Small intestine (tissue), 7 donors: ENCODE measurements at regions not wholly inside any gene's neighbourhood (a gene's known extent, or its start where the extent isn't known, plus 50 kb on each side); places are given as distances from the start of the nearest gene placed in this dataset.

Source experiments
- DNase-seq, 2 donors: peaks; one replicate each; pipeline versions ENCODE4 v3.0.0 to v3.0.0-alpha.2; 2013
- FAIRE-seq: peaks from 2 replicates; lab custom pipeline; 2012; peaks lifted over from hg19 to GRCh38; lab: Jason Lieb, UNC
- H3K27ac ChIP-seq, 3 donors: one replicate each; pipeline ENCODE4 v1.5.1; 2013; ENCODE audit warnings: low read length in 2 of 3, mild to moderate bottlenecking in 2 of 3, control low read depth in 1 of 3, inconsistent platforms in 1 of 3, low read depth in 1 of 3, moderate library complexity in 1 of 3
- H3K27me3 ChIP-seq, 3 donors: one replicate each; pipeline ENCODE4 v1.6.1; 2013; ENCODE audit warnings: low read length in 3 of 3, inconsistent platforms in 1 of 3; ENCODE audit not compliant: control insufficient read depth in 3 of 3, insufficient read depth in 3 of 3
- H3K36me3 ChIP-seq, 3 donors: one replicate each; pipeline ENCODE4 v1.6.1; 2013; ENCODE audit warnings: low read length in 3 of 3, inconsistent platforms in 1 of 3, low read depth in 1 of 3, mild to moderate bottlenecking in 1 of 3, moderate library complexity in 1 of 3; ENCODE audit not compliant: control insufficient read depth in 3 of 3, insufficient read depth in 2 of 3
- H3K4me1 ChIP-seq, 3 donors: one replicate each; pipeline ENCODE4 v1.6.1; 2013; ENCODE audit warnings: low read length in 2 of 3, inconsistent platforms in 1 of 3, low read depth in 1 of 3, mild to moderate bottlenecking in 1 of 3, moderate library complexity in 1 of 3; ENCODE audit not compliant: control insufficient read depth in 3 of 3, insufficient read depth in 2 of 3
- H3K4me3 ChIP-seq, 3 donors: one replicate each; pipeline ENCODE4 v1.5.1; 2013; ENCODE audit warnings: low read length in 3 of 3, control low read depth in 1 of 3, inconsistent platforms in 1 of 3, low read depth in 1 of 3, mild to moderate bottlenecking in 1 of 3, moderate library complexity in 1 of 3
- H3K9me3 ChIP-seq, 2 donors: one replicate each; pipeline ENCODE4 v1.6.1; 2013; ENCODE audit warnings: low read depth in 1 of 2, low read length in 1 of 2; ENCODE audit not compliant: control insufficient read depth in 2 of 2, insufficient read depth in 1 of 2
- WGBS, 3 donors: extraction: QIAGEN DNeasy Blood & Tissue Kit; methylation state at CpG; one replicate each; pipeline ENCODE4 v1.1.7; 2013; 5-methylcytosine and 5-hydroxymethylcytosine counted together
- donor health status: healthy with polysubstance abuse.
- donor health status: control.
- donor health status: control.
- donor health status: Bipolar disorder and iron deficiency.
- donor health status: healthy.

DNA sequence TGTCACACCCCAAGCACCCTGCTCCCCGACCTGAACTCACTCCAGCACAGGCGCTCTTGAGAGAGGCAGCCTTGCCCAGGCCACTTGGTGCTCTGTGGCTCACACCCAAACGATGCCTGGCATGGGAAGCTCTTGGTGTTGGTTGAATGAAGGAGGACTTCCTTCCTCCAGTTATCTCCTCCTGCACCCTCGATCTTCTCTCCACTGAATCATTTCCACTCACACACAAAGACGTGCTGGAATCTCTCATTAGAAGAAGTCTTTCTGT lies 90.5 kb upstream of the TRIM2 start:
- H3K4me3 ChIP-seq = no peak overlapping the region
- FAIRE-seq (no peak), DNase-seq (no peak)
- H3K27me3 ChIP-seq = no peaks in the 10 kb centered on the region
- 74 to 85% (median 78%) methylated on average over 5 of the region's 5 CpGs for WGBS, 3 donors
- no peaks in the 10 kb centered on the region for H3K9me3 ChIP-seq
- H3K4me1 ChIP-seq = peaks cover 0 to 3% (median 0%) of the 10 kb centered on the region in 3 donors
- no peaks in the 10 kb centered on the region for H3K36me3 ChIP-seq
- H3K27ac ChIP-seq = no peak overlapping the region

DNA sequence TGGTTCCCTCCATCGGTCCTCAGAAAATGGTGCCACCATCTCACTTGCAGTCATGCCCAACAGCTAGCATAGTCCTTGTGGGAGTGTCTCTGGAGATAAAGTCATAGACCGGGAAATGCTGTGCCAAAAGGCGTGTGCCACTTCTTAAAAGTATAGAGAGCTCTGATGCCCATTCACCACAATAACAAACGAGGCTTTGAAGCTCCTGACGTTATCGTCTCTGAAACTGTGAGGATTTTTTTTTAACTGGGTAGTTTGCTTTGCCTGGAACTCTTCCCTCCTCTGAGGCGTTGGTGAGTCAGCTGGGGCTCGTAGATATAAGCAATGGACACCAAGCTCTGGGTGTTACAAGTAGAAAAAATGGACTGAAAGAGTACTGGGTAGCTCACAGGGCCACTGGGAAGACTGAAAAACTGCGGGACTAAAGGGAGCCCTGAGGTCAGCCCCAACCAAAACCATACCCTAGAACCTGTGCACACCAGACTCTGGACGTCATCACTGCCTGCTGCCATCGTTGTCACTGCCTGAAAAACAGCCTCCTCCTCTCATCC lies 89.4 kb upstream of the TRIM2 start:
- FAIRE-seq (no peak), DNase-seq (peak in 1 of 2 donors; percentile 46)
- H3K36me3 ChIP-seq = no peaks in the 10 kb centered on the region
- WGBS, 3 donors = 40 to 70% (median 46%) methylated on average over 11 of the region's 11 CpGs
- no peak overlapping the region for H3K4me3 ChIP-seq
- H3K27ac ChIP-seq = no peak overlapping the region
- no peaks in the 10 kb centered on the region for H3K27me3 ChIP-seq
- peaks cover 0 to 3% (median 0%) of the 10 kb centered on the region in 3 donors for H3K4me1 ChIP-seq
- no peaks in the 10 kb centered on the region for H3K9me3 ChIP-seq

DNA sequence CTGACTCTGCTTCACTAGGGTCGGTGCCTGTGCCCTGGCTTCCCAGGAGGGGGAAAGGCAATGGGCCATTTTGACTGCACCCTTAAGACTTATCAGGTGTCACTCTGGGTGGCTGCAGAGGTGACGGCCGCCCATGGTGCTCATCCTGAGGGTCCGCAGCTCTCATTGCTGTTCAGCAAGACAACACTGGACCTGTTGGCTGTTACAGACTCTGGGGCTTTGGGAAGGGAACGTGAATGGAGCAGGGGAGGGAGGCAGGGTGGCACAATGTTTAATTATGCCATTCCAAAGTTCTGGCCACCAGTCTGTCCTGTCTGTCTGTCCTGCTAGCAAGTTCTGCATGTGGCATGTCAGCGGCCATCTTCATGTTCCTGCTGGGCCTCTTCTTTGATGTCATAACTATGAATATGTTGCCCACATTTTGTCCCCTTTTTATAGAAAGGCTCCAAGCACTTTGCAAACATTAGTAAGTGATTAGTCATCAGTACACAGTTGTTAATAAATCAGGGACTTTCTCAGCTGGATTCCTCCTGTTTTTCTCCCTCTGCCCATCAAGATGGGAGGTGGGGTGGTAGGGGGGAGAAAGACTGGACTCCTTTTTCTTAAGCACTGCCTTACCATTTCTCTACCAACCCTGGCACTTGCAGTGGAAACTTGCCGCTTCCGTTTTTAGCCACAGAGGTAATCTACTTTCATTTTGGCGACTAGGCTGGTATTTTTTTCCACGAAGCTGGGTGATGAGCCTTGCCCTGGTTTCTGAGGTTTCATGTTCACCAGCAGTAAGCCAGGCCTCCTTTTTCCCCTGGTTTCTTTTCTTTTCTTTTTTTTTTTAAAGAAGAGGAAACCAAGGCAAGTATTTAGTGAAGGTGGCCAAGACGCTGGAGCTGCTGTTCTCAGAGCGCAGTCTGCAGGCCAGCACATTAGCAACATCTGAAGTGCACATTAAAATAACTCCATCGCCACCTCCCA lies 88.6 kb upstream of the TRIM2 start:
- Histone ChIP-seq H3K9me3 (no peaks in the 10 kb centered on the region), H3K27ac (peak overlapping the region in 1 of 3 donors; percentile 42), H3K4me3 (peak overlapping the region in 1 of 3 donors; percentile 12), H3K36me3 (no peaks in the 10 kb centered on the region), H3K27me3 (no peaks in the 10 kb centered on the region), H3K4me1 (peaks cover 0 to 3% (median 0%) of the 10 kb centered on the region in 3 donors)
- WGBS, 3 donors = 41 to 52% (median 48%) methylated on average over 13 of the region's 13 CpGs
- DNase-seq (peak; percentile 31 to 63), FAIRE-seq (no peak)

DNA sequence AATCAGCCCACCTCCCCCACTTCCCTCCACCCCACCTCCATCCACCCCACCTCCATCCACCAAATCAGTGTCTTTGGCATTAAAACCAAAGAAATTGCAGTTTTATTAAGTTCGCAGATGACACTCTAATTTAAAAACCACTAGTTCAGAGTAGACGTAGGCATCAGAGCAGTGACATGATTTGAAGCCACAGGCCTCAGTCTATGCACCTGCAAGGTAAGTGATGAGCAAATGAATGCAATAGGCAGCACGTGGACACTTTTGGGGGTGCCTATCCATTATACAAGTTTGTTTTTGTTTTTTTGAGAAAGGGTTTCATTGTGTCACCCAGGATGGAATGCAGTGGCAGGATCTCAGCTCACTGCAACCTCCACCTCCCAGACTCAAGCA lies 88.0 kb upstream of the TRIM2 start:
- Histone ChIP-seq H3K9me3 (no peaks in the 10 kb centered on the region), H3K36me3 (no peaks in the 10 kb centered on the region), H3K27me3 (no peaks in the 10 kb centered on the region), H3K4me3 (peak overlapping the region in 1 of 3 donors; percentile 12), H3K27ac (no peak overlapping the region), H3K4me1 (peaks cover 0 to 3% (median 0%) of the 10 kb centered on the region in 3 donors)
- WGBS, 3 donors = 67 to 82% (median 73%) methylated on average over 3 of the region's 3 CpGs
- DNase-seq = no peak
- FAIRE-seq = no peak

DNA sequence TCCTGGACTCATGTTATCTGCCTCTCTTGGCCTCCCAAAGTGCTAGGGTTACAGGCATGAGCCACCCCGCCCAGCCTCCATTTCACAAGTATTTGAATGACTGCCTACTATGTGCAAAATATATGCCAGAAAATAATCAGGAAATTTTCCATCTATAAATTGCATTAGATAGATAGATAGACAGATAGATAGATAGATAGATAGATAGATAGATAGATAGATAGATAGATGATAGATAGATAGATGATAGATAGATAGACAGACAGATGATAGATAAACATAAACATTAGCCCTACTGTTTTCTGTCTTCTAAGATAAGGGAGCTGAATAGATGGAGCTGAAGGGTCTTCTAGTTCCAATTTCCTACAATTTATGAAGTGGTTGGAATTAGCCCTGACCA lies 87.4 kb upstream of the TRIM2 start:
- Histone ChIP-seq H3K9me3 (no peaks in the 10 kb centered on the region), H3K27ac (no peak overlapping the region), H3K36me3 (no peaks in the 10 kb centered on the region), H3K4me1 (peaks cover 0 to 3% (median 0%) of the 10 kb centered on the region in 3 donors), H3K4me3 (no peak overlapping the region), H3K27me3 (no peaks in the 10 kb centered on the region)
- FAIRE-seq (no peak), DNase-seq (no peak)
- 86 to 93% (median 93%) methylated on average over 1 of the region's 1 CpG for WGBS, 3 donors

DNA sequence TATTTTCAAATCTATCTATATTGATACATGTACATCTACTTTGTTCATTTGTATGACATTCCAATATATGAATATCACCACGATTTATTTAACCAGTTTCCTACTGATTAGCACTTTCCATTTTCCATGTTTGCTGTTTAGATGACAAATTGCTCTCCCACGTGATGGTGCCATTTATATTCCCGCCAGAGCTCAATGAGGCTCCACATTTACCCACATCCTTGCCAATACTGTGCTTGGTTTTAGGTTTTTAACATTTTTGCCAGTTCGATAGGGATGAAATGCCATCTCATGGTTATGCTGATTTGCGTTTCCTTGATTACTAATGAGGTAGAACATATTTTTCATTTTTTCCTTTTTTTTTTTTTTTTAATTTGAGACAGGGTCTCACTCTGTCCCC lies 86.7 kb upstream of the TRIM2 start:
- no peak for DNase-seq
- Histone ChIP-seq H3K9me3 (no peaks in the 10 kb centered on the region), H3K27ac (no peak overlapping the region), H3K4me3 (no peak overlapping the region), H3K27me3 (no peaks in the 10 kb centered on the region), H3K4me1 (peaks cover 0 to 3% (median 0%) of the 10 kb centered on the region in 3 donors), H3K36me3 (no peaks in the 10 kb centered on the region)
- 82 to 84% (median 82%) methylated on average over 5 of the region's 5 CpGs for whole genome bisulfite sequencing, 3 donors
- FAIRE-seq = no peak

DNA sequence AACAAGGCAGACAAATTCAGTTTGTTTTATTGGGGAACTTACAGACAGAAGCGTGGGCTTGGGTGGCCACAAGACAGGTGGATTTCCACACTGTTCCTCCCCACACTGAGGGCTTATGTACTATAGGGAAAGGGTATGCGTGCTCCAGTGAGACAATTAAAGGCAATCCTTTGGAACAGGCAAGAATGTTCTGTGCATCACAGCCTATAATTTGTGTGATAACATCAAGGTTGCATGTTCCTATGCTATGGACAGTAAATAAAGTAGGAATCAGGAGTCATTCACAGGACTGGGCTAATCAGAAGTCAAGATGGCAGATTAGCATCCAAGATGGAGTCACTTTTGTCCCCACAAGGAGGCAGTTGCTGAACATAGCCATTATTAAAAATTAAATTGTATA lies 84.6 kb upstream of the TRIM2 start:
- FAIRE-seq = no peak
- no peaks in the 10 kb centered on the region for H3K9me3 ChIP-seq

DNA sequence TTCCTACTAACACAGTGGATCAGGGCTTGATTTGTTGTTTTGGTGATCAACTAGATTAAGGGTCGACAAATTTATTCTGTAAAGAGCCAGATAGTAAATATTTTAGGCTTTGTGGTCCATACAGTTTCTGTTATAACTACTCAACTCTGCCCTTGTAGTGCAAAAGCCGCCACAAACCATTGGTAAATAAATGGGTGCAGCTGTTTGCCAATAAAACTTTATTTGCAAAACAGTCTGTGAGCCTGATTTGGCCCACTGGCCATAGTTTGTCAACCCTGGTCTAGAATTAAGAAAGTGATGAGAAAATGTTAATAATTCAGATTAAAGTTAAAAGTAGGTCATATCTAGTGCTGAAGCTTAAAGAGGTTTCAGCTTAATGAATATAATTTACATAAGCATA lies 84.0 kb upstream of the TRIM2 start:
- Histone ChIP-seq H3K27ac (no peak overlapping the region), H3K27me3 (no peaks in the 10 kb centered on the region), H3K4me3 (no peak overlapping the region), H3K4me1 (peaks cover 0 to 3% (median 0%) of the 10 kb centered on the region in 3 donors), H3K36me3 (no peaks in the 10 kb centered on the region), H3K9me3 (no peaks in the 10 kb centered on the region)
- 87 to 91% (median 90%) methylated on average over 2 of the region's 2 CpGs for WGBS, 3 donors
- DNase-seq (no peak), FAIRE-seq (no peak)

More for the DNA sequence above, 84.6 kb upstream of the TRIM2 start:
- H3K4me1 ChIP-seq = peaks cover 0 to 3% (median 0%) of the 10 kb centered on the region in 3 donors
- no peaks in the 10 kb centered on the region for H3K36me3 ChIP-seq
- DNase-seq = no peak
- H3K27ac ChIP-seq = no peak overlapping the region
- 87 to 95% (median 94%) methylated on average over 2 of the region's 2 CpGs for WGBS, 3 donors
- no peak overlapping the region for H3K4me3 ChIP-seq
- H3K27me3 ChIP-seq = no peaks in the 10 kb centered on the region
